ENCODE measurements at regions not wholly inside any gene's neighbourhood (a gene's known extent, or its start where the extent isn't known, plus 50 kb on each side); places are given as distances from the start of the nearest gene placed in this dataset.

GRCh38 chr1:11338284-11338924, 65.4 kb downstream of the UBIAD1 start:
- H3K4me3 ChIP-seq: no peak overlapping the region
- intact Hi-C loops (cut with DNase I; ENCODE audit: low total_unique reads): no loop called here
- WGBS, 5 donors: 71 to 84% (median 82%) methylated on average over 9 to 10 of the region's 10 CpGs

GRCh38 chr1:11339346-11340232, 66.6 kb downstream of the UBIAD1 start:
- H3K27ac ChIP-seq: no peak overlapping the region
- WGBS, 5 donors: 15 to 31% (median 25%) methylated on average over 20 to 24 of the region's 24 CpGs
- TF ChIP-seq CTCF (IDR thresholded peaks at IDR 0.05) (no peak), POLR2AphosphoS5 (IDR thresholded peaks at IDR 0.05) (no peak), EP300 (IDR thresholded peaks at IDR 0.05) (no peak), POLR2A (IDR thresholded peaks at IDR 0.05) (no peak)
- H3K9me3 ChIP-seq: no peaks in the 10 kb centered on the region
- H3K4me3 ChIP-seq: no peak overlapping the region
- DNase-seq: peak in 1 of 2 donors; percentile 61
- peaks cover 0 to 79% (median 10%) of the 10 kb centered on the region in 3 donors for H3K27me3 ChIP-seq
- no peaks in the 10 kb centered on the region for H3K36me3 ChIP-seq
- peaks cover 0 to 18% (median 6%) of the 10 kb centered on the region in 4 donors for H3K4me1 ChIP-seq
- intact Hi-C loops (cut with DNase I; ENCODE audit: low total_unique reads): loop anchor here (10.0 kb wide), 1 partner anchor 295 kb away; no protein-coding TSS in a partner anchor

More at GRCh38 chr1:11338284-11338924, 65.4 kb downstream of the UBIAD1 start:
- H3K4me1 ChIP-seq: peaks cover 0 to 18% (median 6%) of the 10 kb centered on the region in 4 donors
- H3K27ac ChIP-seq: no peak overlapping the region
- H3K27me3 ChIP-seq: peaks cover 0 to 82% (median 10%) of the 10 kb centered on the region in 3 donors
- TF ChIP-seq POLR2AphosphoS5 (IDR thresholded peaks at IDR 0.05) (no peak), POLR2A (IDR thresholded peaks at IDR 0.05) (no peak), CTCF (IDR thresholded peaks at IDR 0.05) (no peak), EP300 (IDR thresholded peaks at IDR 0.05) (no peak)
- no peak for DNase-seq
- H3K36me3 ChIP-seq: no peaks in the 10 kb centered on the region
- no peaks in the 10 kb centered on the region for H3K9me3 ChIP-seq

- Histone ChIP-seq H3K27ac (no peak overlapping the region), H3K36me3 (no peaks in the 10 kb centered on the region), H3K4me3 (no peak overlapping the region), H3K27me3 (peaks cover 0 to 79% (median 13%) of the 10 kb centered on the region in 3 donors), H3K4me1 (peaks cover 0 to 18% (median 6%) of the 10 kb centered on the region in 4 donors), H3K9me3 (no peaks in the 10 kb centered on the region)
- intact Hi-C loops (cut with DNase I; ENCODE audit: low total_unique reads): loop anchor here (10.0 kb wide), 1 partner anchor 295 kb away; no protein-coding TSS in a partner anchor
- WGBS, 5 donors: 36 to 55% (median 37%) methylated on average over 4 of the region's 4 CpGs
- DNase-seq: no peak
- TF ChIP-seq POLR2A (IDR thresholded peaks at IDR 0.05) (no peak), CTCF (IDR thresholded peaks at IDR 0.05) (no peak), POLR2AphosphoS5 (IDR thresholded peaks at IDR 0.05) (no peak), EP300 (IDR thresholded peaks at IDR 0.05) (no peak)
These were observed 67.2 kb downstream of the UBIAD1 start for GRCh38 chr1:11340233-11340632.

GRCh38 chr1:11341901-11342552, 69.0 kb downstream of the UBIAD1 start:
- 41 to 47% (median 46%) methylated on average over 6 of the region's 6 CpGs for WGBS, 5 donors
- H3K27ac ChIP-seq: no peak overlapping the region
- no peak overlapping the region for H3K4me3 ChIP-seq
- H3K36me3 ChIP-seq: no peaks in the 10 kb centered on the region
- H3K27me3 ChIP-seq: peaks cover 0 to 91% (median 13%) of the 10 kb centered on the region in 3 donors
- H3K9me3 ChIP-seq: no peaks in the 10 kb centered on the region
- TF ChIP-seq CTCF (IDR thresholded peaks at IDR 0.05) (no peak), POLR2AphosphoS5 (IDR thresholded peaks at IDR 0.05) (no peak), POLR2A (IDR thresholded peaks at IDR 0.05) (no peak), EP300 (IDR thresholded peaks at IDR 0.05) (no peak)
- H3K4me1 ChIP-seq: peaks cover 0 to 18% (median 6%) of the 10 kb centered on the region in 4 donors
- intact Hi-C loops (cut with DNase I; ENCODE audit: low total_unique reads): loop anchor here (10.0 kb wide), 1 partner anchor 293 kb away; no protein-coding TSS in a partner anchor
- DNase-seq: peak in 1 of 2 donors; percentile 51
